Osteocyte (in vitro differentiated cells): ENCODE measurements at regions not wholly inside any gene's neighbourhood (a gene's known extent, or its start where the extent isn't known, plus 50 kb on each side); places are given as distances from the start of the nearest gene placed in this dataset.
"Not testable (repeated sequence)": the region's sequence is repeated elsewhere in the genome, so short reads cannot be mapped to it uniquely, and the experiment has no call there.

Experiments
- DNase-seq: peaks from one replicate; pipeline ENCODE4 v3.0.0; 2021; ENCODE audit warnings: mixed read lengths; ENCODE audit not compliant: unreplicated experiment; ENCODE audit errors: extremely low spot score
- H3K27ac Mint-ChIP-seq: one replicate; pipeline ENCODE4 v1.8.0; 2021; ENCODE audit warnings: mild to moderate bottlenecking, mixed read lengths; ENCODE audit not compliant: unreplicated experiment
- H3K27me3 Mint-ChIP-seq: one replicate; pipeline ENCODE4 v1.8.0; 2021; ENCODE audit warnings: mixed read lengths; ENCODE audit not compliant: unreplicated experiment
- H3K36me3 Mint-ChIP-seq: one replicate; pipeline ENCODE4 v1.8.0; 2021; ENCODE audit warnings: mixed read lengths; ENCODE audit not compliant: unreplicated experiment
- H3K4me1 Mint-ChIP-seq: one replicate; pipeline ENCODE4 v1.8.0; 2021; ENCODE audit warnings: mixed read lengths; ENCODE audit not compliant: unreplicated experiment
- H3K4me3 Mint-ChIP-seq: one replicate; pipeline ENCODE4 v1.8.0; 2021; ENCODE audit warnings: mild to moderate bottlenecking, moderate library complexity, mixed read lengths; ENCODE audit not compliant: unreplicated experiment
- H3K9me3 Mint-ChIP-seq: one replicate; pipeline ENCODE4 v1.8.0; 2021; ENCODE audit warnings: mixed read lengths; ENCODE audit not compliant: unreplicated experiment
- CTCF ChIP-seq: fragments of 200-600 bp; sonication (generic); IDR thresholded peaks from 2 replicates; pipeline ENCODE4 v1.5.0; 2021; ENCODE audit warnings: antibody characterized with exemption, mild to moderate bottlenecking, moderate library complexity

GRCh38 chr22:41038732-41039131, 53.7 kb upstream of the EP300 start:
- DNase-seq = no peak
- Mint-ChIP-seq H3K36me3 (no peaks in the 10 kb centered on the region), H3K4me1 (no peaks in the 10 kb centered on the region), H3K27ac (no peak overlapping the region), H3K9me3 (no peaks in the 10 kb centered on the region), H3K4me3 (no peak overlapping the region), H3K27me3 (peaks cover 15% of the 10 kb centered on the region)
- no peak for TF ChIP-seq CTCF

- not testable (repeated sequence) for DNase-seq, H3K36me3 Mint-ChIP-seq, H3K9me3 Mint-ChIP-seq, H3K4me3 Mint-ChIP-seq, H3K27ac Mint-ChIP-seq, H3K4me1 Mint-ChIP-seq
- peaks cover 15% of the 10 kb centered on the region for H3K27me3 Mint-ChIP-seq
Measured at GRCh38 chr22:41039641-41040040, 52.8 kb upstream of the EP300 start.

DNA sequence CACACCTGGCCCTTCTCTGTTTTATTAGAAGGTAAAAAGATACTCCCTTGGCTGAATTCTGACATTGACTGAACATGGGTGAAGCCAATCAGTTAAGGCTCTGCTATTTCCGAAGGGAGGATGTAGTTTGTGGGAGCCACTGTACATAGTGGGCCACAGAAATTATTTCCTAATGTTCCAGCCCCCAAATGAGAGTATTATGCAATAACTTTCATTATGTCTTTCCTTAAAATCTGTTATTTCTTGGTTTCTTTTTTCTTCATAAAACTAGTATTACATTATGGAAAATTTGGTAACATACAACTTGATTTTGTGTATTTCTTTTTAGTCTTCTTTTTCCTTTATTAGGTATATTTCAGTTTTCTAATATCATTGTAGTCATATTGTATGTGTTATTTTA, 51.9 kb upstream of the EP300 start:
- no peaks in the 10 kb centered on the region for H3K4me1 Mint-ChIP-seq
- peaks cover 12% of the 10 kb centered on the region for H3K27me3 Mint-ChIP-seq
- H3K27ac Mint-ChIP-seq = no peak overlapping the region
- H3K36me3 Mint-ChIP-seq = no peaks in the 10 kb centered on the region
- H3K4me3 Mint-ChIP-seq = no peak overlapping the region
- DNase-seq = no peak
- no peak for TF ChIP-seq CTCF
- H3K9me3 Mint-ChIP-seq = no peaks in the 10 kb centered on the region

- no peak for TF ChIP-seq CTCF
- Mint-ChIP-seq H3K4me3 (no peak overlapping the region), H3K27me3 (peaks cover 12% of the 10 kb centered on the region), H3K27ac (no peak overlapping the region), H3K9me3 (no peaks in the 10 kb centered on the region), H3K36me3 (no peaks in the 10 kb centered on the region), H3K4me1 (no peaks in the 10 kb centered on the region)
- DNase-seq = no peak
Measured at GRCh38 chr22:41041532-41041931, 50.9 kb upstream of the EP300 start.
